Vagina (tissue), 2 donors: ENCODE measurements at regions not wholly inside any gene's neighbourhood (a gene's known extent, or its start where the extent isn't known, plus 50 kb on each side); places are given as distances from the start of the nearest gene placed in this dataset.

Source experiments
- DNase-seq, 2 donors: peaks; one replicate each; pipeline ENCODE4 v3.0.0-alpha.2; 2017; ENCODE audit errors: extremely low spot score in 2 of 2
- H3K27ac ChIP-seq: fragments of 200-600 bp; sonication (generic); one replicate; pipeline ENCODE4 v1.5.1; 2019
- H3K27me3 ChIP-seq: fragments of 200-600 bp; sonication (generic); one replicate; pipeline ENCODE4 v1.5.1; 2019
- H3K36me3 ChIP-seq, 2 donors: fragments of 200-600 bp; sonication (generic); one replicate each; pipeline ENCODE4 v1.5.1; 2017 to 2019
- H3K4me1 ChIP-seq: fragments of 200-600 bp; sonication (generic); one replicate; pipeline ENCODE4 v1.5.1; 2019
- H3K4me3 ChIP-seq, 2 donors: fragments of 200-600 bp; sonication (generic); 1 replicate in 1 of 2; 2 replicates in 1 of 2; pipeline ENCODE4 v1.5.1; 2016 to 2019
- H3K9me3 ChIP-seq: fragments of 200-600 bp; sonication (generic); one replicate; pipeline ENCODE4 v1.5.1; 2019
- POLR2A ChIP-seq, 2 donors: fragments of 450-650 bp; IDR thresholded peaks; one replicate each; pipeline ENCODE4 v1.6.1; 2017; ENCODE audit warnings: antibody characterized with exemption in 2 of 2, mild to moderate bottlenecking in 2 of 2, moderate library complexity in 2 of 2
- POLR2AphosphoS5 ChIP-seq, 2 donors: sonication (generic); formaldehyde crosslinking; IDR thresholded peaks; one replicate each; pipeline ENCODE4 v1.9.0; 2017; ENCODE audit warnings: antibody characterized with exemption in 2 of 2, mild to moderate bottlenecking in 2 of 2, low read depth in 1 of 2; ENCODE audit not compliant: insufficient read depth in 1 of 2
- intact Hi-C: fragments of 100-400 bp; cut with DNase I; formaldehyde crosslinking; loops from one replicate; pipeline ENCODE4 v1.15.1; 2023
- TF ChIP-seq, protein P1 (sequence below), 3 experiments: fragments of 450-650 bp in 2 of 3; fragments of 200-600 bp in 1 of 3; sonication (generic) in 1 of 3; IDR thresholded peaks; one replicate each; pipeline ENCODE4 v1.5.1; 2017 to 2019; ENCODE audit warnings: antibody characterized with exemption in 3 of 3, mild to moderate bottlenecking in 2 of 3, moderate library complexity in 2 of 3

DNA sequence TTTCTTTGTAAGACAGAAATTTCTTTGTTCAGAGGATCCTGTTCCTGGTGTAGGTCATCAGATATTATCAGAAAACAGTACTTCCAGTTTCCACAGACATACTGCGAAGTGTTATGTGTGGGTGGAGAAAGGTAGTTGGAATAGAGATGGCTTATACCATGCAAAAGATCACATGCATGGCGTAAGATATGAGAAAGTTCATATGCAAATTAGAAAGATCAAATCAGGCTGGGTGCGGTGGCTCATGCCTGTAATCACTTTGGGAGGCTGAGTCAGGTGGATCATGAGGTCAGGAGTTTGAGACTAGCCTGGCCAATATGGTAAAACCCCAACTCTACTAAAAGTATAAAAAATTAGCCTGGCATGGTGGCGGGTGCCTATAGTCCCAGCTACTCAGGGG, 65.2 kb upstream of the GLIS3 start:
- Histone ChIP-seq H3K4me1 (no peaks in the 10 kb centered on the region), H3K9me3 (no peaks in the 10 kb centered on the region), H3K27ac (no peak overlapping the region), H3K36me3 (no peaks in the 10 kb centered on the region), H3K27me3 (no peaks in the 10 kb centered on the region), H3K4me3 (no peak overlapping the region)
- intact Hi-C loops = no loop called here
- DNase-seq = no peak
- TF ChIP-seq POLR2AphosphoS5 (IDR thresholded peaks at IDR 0.05; ENCODE audit: insufficient read depth in 1 of 2, low read depth in 1 of 2) (no peak), POLR2A (IDR thresholded peaks at IDR 0.05) (no peak)
- TF ChIP-seq, protein P1, sequence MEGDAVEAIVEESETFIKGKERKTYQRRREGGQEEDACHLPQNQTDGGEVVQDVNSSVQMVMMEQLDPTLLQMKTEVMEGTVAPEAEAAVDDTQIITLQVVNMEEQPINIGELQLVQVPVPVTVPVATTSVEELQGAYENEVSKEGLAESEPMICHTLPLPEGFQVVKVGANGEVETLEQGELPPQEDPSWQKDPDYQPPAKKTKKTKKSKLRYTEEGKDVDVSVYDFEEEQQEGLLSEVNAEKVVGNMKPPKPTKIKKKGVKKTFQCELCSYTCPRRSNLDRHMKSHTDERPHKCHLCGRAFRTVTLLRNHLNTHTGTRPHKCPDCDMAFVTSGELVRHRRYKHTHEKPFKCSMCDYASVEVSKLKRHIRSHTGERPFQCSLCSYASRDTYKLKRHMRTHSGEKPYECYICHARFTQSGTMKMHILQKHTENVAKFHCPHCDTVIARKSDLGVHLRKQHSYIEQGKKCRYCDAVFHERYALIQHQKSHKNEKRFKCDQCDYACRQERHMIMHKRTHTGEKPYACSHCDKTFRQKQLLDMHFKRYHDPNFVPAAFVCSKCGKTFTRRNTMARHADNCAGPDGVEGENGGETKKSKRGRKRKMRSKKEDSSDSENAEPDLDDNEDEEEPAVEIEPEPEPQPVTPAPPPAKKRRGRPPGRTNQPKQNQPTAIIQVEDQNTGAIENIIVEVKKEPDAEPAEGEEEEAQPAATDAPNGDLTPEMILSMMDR (IDR thresholded peaks at IDR 0.05) = no peak

DNA sequence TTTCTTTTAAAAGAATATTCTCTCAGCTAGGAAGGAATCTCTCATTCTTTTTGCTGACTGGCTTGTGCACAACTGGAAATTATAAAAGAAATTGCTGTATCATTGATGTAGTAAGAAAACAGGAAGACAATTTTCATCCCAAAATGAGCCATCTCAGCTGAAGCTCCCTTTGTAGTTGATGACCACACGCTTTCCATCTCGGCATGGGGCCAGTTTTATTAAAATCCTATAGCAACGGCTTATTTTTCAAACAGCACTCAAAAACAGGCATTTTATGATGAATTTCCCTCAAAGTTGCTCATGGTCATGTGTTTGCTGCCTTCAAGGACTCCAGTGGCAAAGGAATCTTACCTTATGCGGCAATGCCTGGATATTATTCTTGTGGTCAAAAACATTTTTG, 62.4 kb upstream of the GLIS3 start:
- TF ChIP-seq POLR2AphosphoS5 (IDR thresholded peaks at IDR 0.05; ENCODE audit: insufficient read depth in 1 of 2, low read depth in 1 of 2) (no peak), POLR2A (IDR thresholded peaks at IDR 0.05) (no peak)
- TF ChIP-seq, protein P1 (IDR thresholded peaks at IDR 0.05) = no peak
- intact Hi-C loops = no loop called here
- no peaks in the 10 kb centered on the region for H3K36me3 ChIP-seq
- H3K9me3 ChIP-seq = no peaks in the 10 kb centered on the region
- H3K4me3 ChIP-seq = no peak overlapping the region
- no peak for DNase-seq
- H3K4me1 ChIP-seq = no peaks in the 10 kb centered on the region
- H3K27me3 ChIP-seq = no peaks in the 10 kb centered on the region
- no peak overlapping the region for H3K27ac ChIP-seq

DNA sequence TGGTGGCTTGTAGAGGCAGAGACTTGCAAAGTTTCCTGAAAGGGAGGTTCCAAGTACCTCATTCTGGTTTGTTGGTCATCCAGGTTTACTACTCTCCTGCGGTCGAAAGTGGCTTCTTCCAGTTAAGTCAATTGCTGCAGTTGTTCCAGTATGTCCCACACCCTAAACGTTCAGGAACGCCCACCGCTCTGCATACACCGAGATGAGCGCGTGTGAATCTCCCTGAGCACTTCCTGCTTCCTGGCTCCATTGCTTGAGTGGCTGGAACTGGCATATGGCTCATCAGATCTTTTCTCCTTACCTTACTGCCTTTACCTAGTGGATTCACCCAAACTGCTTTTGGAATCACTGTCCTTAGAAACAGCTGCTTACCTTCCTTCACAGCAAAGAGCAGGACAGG, 59.1 kb upstream of the GLIS3 start:
- no peaks in the 10 kb centered on the region for H3K27me3 ChIP-seq
- TF ChIP-seq, protein P1 (IDR thresholded peaks at IDR 0.05) = no peak
- no peak for TF ChIP-seq POLR2AphosphoS5 (IDR thresholded peaks at IDR 0.05; ENCODE audit: insufficient read depth in 1 of 2, low read depth in 1 of 2)
- no peak for TF ChIP-seq POLR2A (IDR thresholded peaks at IDR 0.05)
- H3K4me1 ChIP-seq = no peaks in the 10 kb centered on the region
- H3K27ac ChIP-seq = no peak overlapping the region
- intact Hi-C loops = no loop called here
- H3K9me3 ChIP-seq = no peaks in the 10 kb centered on the region
- H3K36me3 ChIP-seq = no peaks in the 10 kb centered on the region
- H3K4me3 ChIP-seq = no peak overlapping the region
- DNase-seq = no peak

DNA sequence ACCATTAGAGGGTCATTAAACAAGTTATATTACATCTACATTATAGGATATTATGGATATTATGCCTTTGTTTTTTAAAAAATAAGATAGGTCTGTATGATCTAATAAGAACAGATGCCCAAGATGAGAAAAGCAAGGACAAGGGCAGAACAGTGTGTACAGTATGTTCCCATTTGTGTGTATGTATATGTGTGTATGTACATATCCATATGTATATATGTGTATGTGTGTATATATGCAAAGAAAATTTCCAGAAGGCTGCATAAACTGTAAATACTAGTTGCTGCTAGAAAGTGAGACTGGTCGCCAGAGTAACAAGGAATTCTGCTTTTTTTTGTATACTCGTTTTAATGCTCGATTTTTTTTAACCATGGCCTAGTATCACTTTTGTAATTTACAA, 58.1 kb upstream of the GLIS3 start:
- Histone ChIP-seq H3K27me3 (no peaks in the 10 kb centered on the region), H3K4me1 (no peaks in the 10 kb centered on the region), H3K9me3 (no peaks in the 10 kb centered on the region), H3K4me3 (no peak overlapping the region), H3K27ac (no peak overlapping the region), H3K36me3 (no peaks in the 10 kb centered on the region)
- DNase-seq = no peak
- intact Hi-C loops = no loop called here
- TF ChIP-seq POLR2A (IDR thresholded peaks at IDR 0.05) (no peak), POLR2AphosphoS5 (IDR thresholded peaks at IDR 0.05; ENCODE audit: insufficient read depth in 1 of 2, low read depth in 1 of 2) (no peak)
- TF ChIP-seq, protein P1 (IDR thresholded peaks at IDR 0.05) = no peak

DNA sequence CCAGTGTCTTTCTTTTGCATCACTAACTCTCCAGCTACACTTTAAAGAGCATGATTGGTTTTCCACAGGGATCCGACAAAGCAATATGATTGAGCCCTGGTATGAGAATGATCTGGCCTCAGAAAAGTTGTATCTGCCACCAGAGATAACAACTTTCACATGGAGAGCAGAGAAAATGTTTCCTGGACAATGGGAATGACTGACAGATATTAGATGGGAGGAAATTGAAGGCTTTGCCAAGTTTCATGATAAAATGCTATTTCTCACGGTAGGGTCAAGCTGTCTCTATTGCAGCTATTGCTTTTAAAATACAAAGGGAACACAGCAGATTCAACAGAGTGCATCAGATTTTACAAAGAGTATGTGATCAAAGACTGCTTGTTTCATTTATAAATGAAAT, 56.4 kb upstream of the GLIS3 start:
- no peak for TF ChIP-seq POLR2A (IDR thresholded peaks at IDR 0.05)
- TF ChIP-seq, protein P1 (IDR thresholded peaks at IDR 0.05) = no peak
- no peak for TF ChIP-seq POLR2AphosphoS5 (IDR thresholded peaks at IDR 0.05; ENCODE audit: insufficient read depth in 1 of 2, low read depth in 1 of 2)
- H3K4me1 ChIP-seq = no peaks in the 10 kb centered on the region
- intact Hi-C loops = no loop called here
- DNase-seq = no peak
- no peaks in the 10 kb centered on the region for H3K27me3 ChIP-seq
- no peaks in the 10 kb centered on the region for H3K36me3 ChIP-seq
- no peak overlapping the region for H3K27ac ChIP-seq
- no peaks in the 10 kb centered on the region for H3K9me3 ChIP-seq
- H3K4me3 ChIP-seq = no peak overlapping the region
